ENCODE measurements at regions not wholly inside any gene's neighbourhood (a gene's known extent, or its start where the extent isn't known, plus 50 kb on each side); places are given as distances from the start of the nearest gene placed in this dataset.

DNA sequence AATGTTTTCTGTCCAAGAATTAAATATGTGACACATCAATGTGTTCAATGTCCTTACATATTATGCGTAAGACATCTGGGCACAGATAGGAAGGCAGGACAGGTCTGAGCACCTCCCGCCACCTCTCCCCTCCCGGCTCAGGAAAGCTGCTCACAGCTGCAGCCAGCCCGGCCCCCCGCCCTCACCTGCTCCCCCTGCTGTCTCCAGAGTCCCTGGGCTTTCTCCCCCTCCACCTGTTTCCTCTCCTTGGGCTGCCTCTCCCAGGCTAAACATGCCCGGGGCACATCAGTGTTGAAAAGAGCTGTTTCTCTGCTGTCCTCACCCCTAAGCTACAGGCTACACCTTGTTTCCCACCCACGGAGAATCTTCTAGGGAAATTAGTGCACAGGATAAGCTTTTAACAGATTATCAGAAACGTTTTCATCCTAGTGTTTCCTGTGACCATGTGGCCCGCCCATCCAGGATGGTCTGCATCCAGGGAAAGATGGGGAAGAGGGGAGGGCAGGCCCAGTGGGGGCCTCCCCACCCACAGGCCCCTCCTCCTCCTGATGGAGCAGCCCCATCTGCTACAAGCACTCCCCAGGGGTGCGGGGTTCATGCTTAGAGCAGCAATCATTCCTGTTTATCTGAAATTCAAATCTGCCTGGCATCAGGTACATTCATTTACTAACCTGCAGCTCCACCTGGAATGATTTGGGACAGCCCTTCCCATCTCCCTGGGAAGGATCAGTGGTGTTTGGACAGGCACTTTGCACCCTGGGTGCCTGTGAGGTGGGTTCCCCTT, 273.8 kb upstream of the SFSWAP start:
- no peak for TF ChIP-seq POLR2A (IDR thresholded peaks at IDR 0.05)
- TF ChIP-seq, protein P1, sequence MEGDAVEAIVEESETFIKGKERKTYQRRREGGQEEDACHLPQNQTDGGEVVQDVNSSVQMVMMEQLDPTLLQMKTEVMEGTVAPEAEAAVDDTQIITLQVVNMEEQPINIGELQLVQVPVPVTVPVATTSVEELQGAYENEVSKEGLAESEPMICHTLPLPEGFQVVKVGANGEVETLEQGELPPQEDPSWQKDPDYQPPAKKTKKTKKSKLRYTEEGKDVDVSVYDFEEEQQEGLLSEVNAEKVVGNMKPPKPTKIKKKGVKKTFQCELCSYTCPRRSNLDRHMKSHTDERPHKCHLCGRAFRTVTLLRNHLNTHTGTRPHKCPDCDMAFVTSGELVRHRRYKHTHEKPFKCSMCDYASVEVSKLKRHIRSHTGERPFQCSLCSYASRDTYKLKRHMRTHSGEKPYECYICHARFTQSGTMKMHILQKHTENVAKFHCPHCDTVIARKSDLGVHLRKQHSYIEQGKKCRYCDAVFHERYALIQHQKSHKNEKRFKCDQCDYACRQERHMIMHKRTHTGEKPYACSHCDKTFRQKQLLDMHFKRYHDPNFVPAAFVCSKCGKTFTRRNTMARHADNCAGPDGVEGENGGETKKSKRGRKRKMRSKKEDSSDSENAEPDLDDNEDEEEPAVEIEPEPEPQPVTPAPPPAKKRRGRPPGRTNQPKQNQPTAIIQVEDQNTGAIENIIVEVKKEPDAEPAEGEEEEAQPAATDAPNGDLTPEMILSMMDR (IDR thresholded peaks at IDR 0.05): no peak

Measured in lower leg skin (tissue), 3 donors.